ENCODE measurements at regions not wholly inside any gene's neighbourhood (a gene's known extent, or its start where the extent isn't known, plus 50 kb on each side); places are given as distances from the start of the nearest gene placed in this dataset.

- TF ChIP-seq CTCF (optimal IDR thresholded peaks at IDR 0.05 in 1 of 3, IDR thresholded peaks at IDR 0.05 in 1 of 3, conservative IDR thresholded peaks at IDR 0.05 in 1 of 3; ENCODE audit: extremely low read depth in 1 of 3, insufficient read depth in 2 of 3, low read length in 3 of 3) (no peak), EZH2 (IDR thresholded peaks at IDR 0.05; ENCODE audit: low read length) (no peak)
Measured at GRCh38 chr7:86980223-86980622, 79.2 kb downstream of the ELAPOR2 start.
